Stimulated activated naive CD8-positive, alpha-beta T cell treated with anti-CD3 and anti-CD28 coated beads, Interleukin-15, Interleukin-2, amounts not matched to agents 100 ng/mL and 50 ng/mL, for 24 hours (primary cell): ENCODE measurements at regions not wholly inside any gene's neighbourhood (a gene's known extent, or its start where the extent isn't known, plus 50 kb on each side); places are given as distances from the start of the nearest gene placed in this dataset.
"Not testable (repeated sequence)": the region's sequence is repeated elsewhere in the genome, so short reads cannot be mapped to it uniquely, and the experiment has no call there.

Experiments used
- H3K27ac Mint-ChIP-seq: one replicate; pipeline ENCODE4 v1.8.0; 2021; ENCODE audit warnings: mild to moderate bottlenecking, mixed read lengths
- H3K27me3 Mint-ChIP-seq: one replicate; pipeline ENCODE4 v1.8.0; 2021; ENCODE audit warnings: mixed read lengths
- H3K36me3 Mint-ChIP-seq: one replicate; pipeline ENCODE4 v1.8.0; 2021; ENCODE audit warnings: low read depth, mixed read lengths
- H3K4me1 Mint-ChIP-seq: one replicate; pipeline ENCODE4 v1.8.0; 2021; ENCODE audit warnings: low read depth, mixed read lengths
- H3K4me3 Mint-ChIP-seq: one replicate; pipeline ENCODE4 v1.8.0; 2021; ENCODE audit warnings: mild to moderate bottlenecking, mixed read lengths
- H3K9me3 Mint-ChIP-seq: one replicate; pipeline ENCODE4 v1.8.0; 2021; ENCODE audit warnings: mixed read lengths

GRCh38 chr10:55641601-55642000 lies 719.5 kb downstream of the ZWINT start:
- H3K4me3 Mint-ChIP-seq = no peak overlapping the region
- H3K4me1 Mint-ChIP-seq = no peaks in the 10 kb centered on the region
- peaks cover 3% of the 10 kb centered on the region for H3K9me3 Mint-ChIP-seq
- H3K27ac Mint-ChIP-seq = no peak overlapping the region
- H3K27me3 Mint-ChIP-seq = no peaks in the 10 kb centered on the region
- no peaks in the 10 kb centered on the region for H3K36me3 Mint-ChIP-seq

GRCh38 chr10:55631071-55631654 lies 729.9 kb downstream of the ZWINT start:
- peaks cover 39% of the 10 kb centered on the region for H3K27me3 Mint-ChIP-seq
- H3K36me3 Mint-ChIP-seq = no peaks in the 10 kb centered on the region
- H3K4me3 Mint-ChIP-seq = peak overlapping the region; percentile 16
- H3K9me3 Mint-ChIP-seq = no peaks in the 10 kb centered on the region
- no peak overlapping the region for H3K27ac Mint-ChIP-seq
- H3K4me1 Mint-ChIP-seq = no peaks in the 10 kb centered on the region

- H3K9me3 Mint-ChIP-seq = peaks cover 3% of the 10 kb centered on the region
- H3K4me3 Mint-ChIP-seq = no peak overlapping the region
- H3K36me3 Mint-ChIP-seq = no peaks in the 10 kb centered on the region
- no peak overlapping the region for H3K27ac Mint-ChIP-seq
- H3K4me1 Mint-ChIP-seq = no peaks in the 10 kb centered on the region
- peaks cover 42% of the 10 kb centered on the region for H3K27me3 Mint-ChIP-seq
These were observed 730.5 kb downstream of the ZWINT start for GRCh38 chr10:55630491-55631056.

DNA sequence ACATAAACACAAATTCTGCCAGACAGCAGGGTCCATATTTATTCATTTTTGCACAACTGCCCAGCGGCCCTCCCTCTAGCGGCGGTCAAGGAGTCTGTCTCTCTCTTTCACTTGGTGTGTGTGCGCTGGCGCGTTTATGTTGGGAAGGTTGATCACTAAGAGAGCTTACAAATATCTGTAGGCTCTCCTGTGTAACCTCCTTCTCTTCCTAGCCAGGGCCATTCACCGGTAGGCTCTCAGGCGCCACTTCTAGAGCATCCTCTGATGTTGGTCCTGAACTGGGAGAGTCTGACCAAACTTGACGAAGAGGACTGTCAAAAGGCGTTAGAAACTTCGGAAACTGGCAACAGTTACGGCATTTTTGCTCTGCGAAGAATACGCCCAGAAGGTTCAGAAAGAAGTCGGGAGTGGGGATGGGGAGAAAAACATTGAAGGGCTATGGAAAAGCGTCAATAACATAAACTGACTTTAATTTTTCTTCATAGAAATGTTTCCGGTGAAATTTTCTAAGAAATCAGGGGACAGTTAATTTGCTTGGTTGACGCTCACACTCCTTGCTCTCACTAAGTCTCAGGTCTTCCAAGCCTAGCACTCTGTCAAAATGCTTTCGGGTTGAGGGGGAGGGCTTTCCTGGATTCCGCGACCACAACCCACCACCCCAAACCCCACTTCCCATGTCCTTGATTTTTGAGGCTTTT lies 731.1 kb downstream of the ZWINT start:
- peaks cover 43% of the 10 kb centered on the region for H3K27me3 Mint-ChIP-seq
- peaks cover 5% of the 10 kb centered on the region for H3K9me3 Mint-ChIP-seq
- no peak overlapping the region for H3K27ac Mint-ChIP-seq
- H3K36me3 Mint-ChIP-seq = no peaks in the 10 kb centered on the region
- no peaks in the 10 kb centered on the region for H3K4me1 Mint-ChIP-seq
- no peak overlapping the region for H3K4me3 Mint-ChIP-seq

- H3K27me3 Mint-ChIP-seq = peaks cover 43% of the 10 kb centered on the region
- H3K4me3 Mint-ChIP-seq = no peak overlapping the region
- H3K36me3 Mint-ChIP-seq = no peaks in the 10 kb centered on the region
- no peaks in the 10 kb centered on the region for H3K4me1 Mint-ChIP-seq
- no peak overlapping the region for H3K27ac Mint-ChIP-seq
- peaks cover 5% of the 10 kb centered on the region for H3K9me3 Mint-ChIP-seq
These were observed 732.8 kb downstream of the ZWINT start for GRCh38 chr10:55628260-55628701.

DNA sequence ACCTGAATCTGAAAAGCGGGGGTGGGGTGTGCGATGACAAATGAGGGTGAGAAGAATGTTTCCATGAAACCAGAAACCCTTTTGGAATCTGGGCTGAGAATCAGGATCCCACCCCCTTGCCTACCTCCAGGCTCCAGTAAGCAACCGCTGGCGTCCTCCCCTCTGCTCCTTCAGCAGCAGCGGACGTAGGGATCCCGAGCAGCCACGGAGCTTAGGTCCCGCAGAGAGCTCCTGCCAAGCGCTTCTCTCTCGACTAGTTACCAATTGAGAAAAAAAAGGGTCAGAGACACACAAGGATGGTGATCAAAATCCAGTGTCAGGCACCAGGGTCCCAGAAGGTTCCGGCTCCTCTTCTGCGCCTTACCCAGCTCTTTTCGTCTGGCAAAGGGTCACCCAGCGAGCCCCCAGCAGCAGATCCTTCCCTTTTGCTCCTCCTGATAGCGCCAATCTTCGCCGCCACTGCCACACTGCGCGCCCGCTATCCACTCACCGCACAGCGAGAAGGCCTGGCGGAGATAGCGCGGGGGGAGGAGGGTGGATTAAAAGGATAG lies 733.5 kb downstream of the ZWINT start:
- peaks cover 36% of the 10 kb centered on the region for H3K27me3 Mint-ChIP-seq
- H3K4me1 Mint-ChIP-seq = no peaks in the 10 kb centered on the region
- peaks cover 5% of the 10 kb centered on the region for H3K9me3 Mint-ChIP-seq
- no peaks in the 10 kb centered on the region for H3K36me3 Mint-ChIP-seq
- no peak overlapping the region for H3K27ac Mint-ChIP-seq
- no peak overlapping the region for H3K4me3 Mint-ChIP-seq

GRCh38 chr10:55601690-55602478 lies 759.2 kb downstream of the ZWINT start:
- not testable (repeated sequence) for H3K36me3 Mint-ChIP-seq, H3K27me3 Mint-ChIP-seq, H3K4me1 Mint-ChIP-seq, H3K27ac Mint-ChIP-seq, H3K9me3 Mint-ChIP-seq, H3K4me3 Mint-ChIP-seq

- H3K9me3 Mint-ChIP-seq = peaks cover 4% of the 10 kb centered on the region
- H3K4me1 Mint-ChIP-seq = no peaks in the 10 kb centered on the region
- no peaks in the 10 kb centered on the region for H3K36me3 Mint-ChIP-seq
- no peak overlapping the region for H3K27ac Mint-ChIP-seq
- no peaks in the 10 kb centered on the region for H3K27me3 Mint-ChIP-seq
- H3K4me3 Mint-ChIP-seq = no peak overlapping the region
These were observed 750.6 kb upstream of the PCDH15 start for GRCh38 chr10:55551603-55552002.

DNA sequence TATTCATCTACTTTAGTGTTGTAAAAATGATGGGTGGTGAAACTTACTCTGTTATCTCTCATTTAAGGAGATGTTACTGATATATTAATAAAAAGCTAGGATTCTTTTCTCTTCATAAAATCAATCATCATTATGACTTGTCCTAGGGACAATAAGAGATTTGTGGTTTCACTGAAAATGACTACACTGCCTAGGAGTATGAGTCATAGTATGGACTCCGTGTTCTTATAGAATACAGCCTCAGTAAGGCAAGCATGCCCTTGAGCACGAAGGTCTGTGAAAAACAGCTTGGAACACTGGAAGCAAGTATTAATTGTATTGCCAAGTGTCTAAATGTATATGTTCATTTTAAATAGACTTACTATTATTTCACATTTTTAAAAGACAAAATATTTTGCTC lies 749.2 kb upstream of the PCDH15 start:
- Mint-ChIP-seq H3K27me3 (no peaks in the 10 kb centered on the region), H3K4me1 (no peaks in the 10 kb centered on the region)

DNA sequence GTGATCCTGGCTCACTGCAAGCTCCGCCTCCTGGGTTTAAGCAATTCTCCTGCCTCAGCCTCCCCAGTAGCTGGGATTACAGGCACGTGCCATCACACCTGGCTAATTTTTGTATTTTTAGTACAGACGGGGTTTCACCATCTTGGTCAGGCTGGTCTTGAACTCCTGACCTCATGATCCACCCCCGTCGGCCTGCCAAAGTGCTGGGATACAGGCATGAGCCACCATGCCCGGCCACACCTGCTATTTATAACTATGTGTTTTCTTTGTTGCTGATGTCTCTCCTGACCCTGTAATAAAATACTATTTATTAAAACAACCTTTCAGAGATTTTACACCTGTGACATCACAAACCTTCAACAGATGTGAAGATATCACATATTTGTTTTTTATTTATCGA lies 736.5 kb upstream of the PCDH15 start:
- not testable (repeated sequence) for H3K4me1 Mint-ChIP-seq, H3K4me3 Mint-ChIP-seq, H3K9me3 Mint-ChIP-seq, H3K27me3 Mint-ChIP-seq, H3K27ac Mint-ChIP-seq, H3K36me3 Mint-ChIP-seq

More for the DNA sequence above, 749.2 kb upstream of the PCDH15 start:
- Mint-ChIP-seq H3K9me3 (peaks cover 4% of the 10 kb centered on the region), H3K4me3 (no peak overlapping the region), H3K36me3 (no peaks in the 10 kb centered on the region), H3K27ac (no peak overlapping the region)

DNA sequence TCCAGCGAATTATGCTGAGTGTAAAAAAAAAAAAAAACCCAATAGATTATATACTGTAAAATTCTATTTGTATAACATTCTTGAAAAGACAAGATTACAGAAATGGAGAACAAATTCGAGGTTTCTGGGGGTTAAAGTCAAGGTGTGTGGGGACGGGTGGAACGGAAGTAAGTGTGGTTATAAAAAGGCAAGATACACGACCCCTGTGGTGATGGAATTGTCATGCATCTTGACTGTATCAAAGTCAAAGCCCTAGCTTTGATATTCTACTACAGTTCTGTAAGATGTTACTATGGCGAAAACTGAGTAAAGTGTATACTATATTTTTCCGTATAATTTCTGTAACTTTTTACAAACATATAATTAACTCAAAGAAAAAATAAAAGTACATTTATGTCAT lies 718.2 kb upstream of the PCDH15 start:
- H3K36me3 Mint-ChIP-seq = no peaks in the 10 kb centered on the region
- H3K4me1 Mint-ChIP-seq = no peaks in the 10 kb centered on the region
- no peak overlapping the region for H3K27ac Mint-ChIP-seq
- H3K4me3 Mint-ChIP-seq = no peak overlapping the region
- H3K27me3 Mint-ChIP-seq = no peaks in the 10 kb centered on the region
- peaks cover 8% of the 10 kb centered on the region for H3K9me3 Mint-ChIP-seq

DNA sequence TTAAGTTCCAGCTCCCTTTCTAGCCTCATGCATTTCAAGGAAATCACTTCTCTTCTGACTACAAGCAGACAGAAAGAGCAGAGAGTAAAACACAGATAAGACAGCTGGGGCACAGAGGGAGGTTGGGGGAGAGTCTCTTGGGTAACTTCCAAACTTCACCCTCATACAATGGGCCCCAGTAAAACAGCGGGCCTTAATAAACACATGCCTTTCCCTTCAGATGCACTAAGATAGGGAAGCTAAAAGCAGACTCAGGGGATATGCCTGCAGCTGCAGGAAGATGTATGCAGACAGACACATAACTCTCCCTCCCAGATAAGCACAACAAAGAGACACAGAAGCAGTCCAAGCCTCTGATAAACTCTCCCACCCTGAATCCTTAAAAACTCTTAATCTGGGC lies 717.4 kb upstream of the PCDH15 start:
- H3K9me3 Mint-ChIP-seq, H3K27ac Mint-ChIP-seq, H3K27me3 Mint-ChIP-seq, H3K4me3 Mint-ChIP-seq, H3K36me3 Mint-ChIP-seq, H3K4me1 Mint-ChIP-seq: not testable (repeated sequence)

DNA sequence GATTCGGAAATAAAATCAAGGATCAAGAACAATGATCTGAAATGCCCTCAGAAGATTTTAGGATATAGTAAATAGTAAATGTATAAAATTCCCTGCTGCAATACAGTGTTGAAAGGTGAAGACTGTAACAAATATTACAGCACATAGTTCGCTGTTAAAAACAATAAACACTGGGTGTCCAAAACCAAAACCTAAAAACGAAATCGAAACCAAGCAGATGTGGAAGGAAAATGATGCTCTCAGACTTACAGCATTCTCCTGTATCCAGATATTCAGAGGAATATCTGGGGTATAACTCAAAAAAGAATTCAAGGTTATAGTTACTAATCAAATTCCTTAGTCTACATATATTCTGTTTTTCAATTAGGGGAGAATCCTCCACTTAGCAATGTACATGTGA lies 708.1 kb upstream of the PCDH15 start:
- no peaks in the 10 kb centered on the region for H3K27me3 Mint-ChIP-seq
- H3K4me3 Mint-ChIP-seq = no peak overlapping the region
- H3K9me3 Mint-ChIP-seq = no peaks in the 10 kb centered on the region
- no peaks in the 10 kb centered on the region for H3K36me3 Mint-ChIP-seq
- H3K4me1 Mint-ChIP-seq = no peaks in the 10 kb centered on the region
- no peak overlapping the region for H3K27ac Mint-ChIP-seq

- no peaks in the 10 kb centered on the region for H3K27me3 Mint-ChIP-seq
- H3K36me3 Mint-ChIP-seq = no peaks in the 10 kb centered on the region
- no peak overlapping the region for H3K4me3 Mint-ChIP-seq
- H3K27ac Mint-ChIP-seq = no peak overlapping the region
- H3K9me3 Mint-ChIP-seq = peaks cover 5% of the 10 kb centered on the region
- no peaks in the 10 kb centered on the region for H3K4me1 Mint-ChIP-seq
These were observed 700.0 kb upstream of the PCDH15 start for GRCh38 chr10:55500931-55501559.
